Stimulated activated CD4-positive, alpha-beta T cell treated with anti-CD3 and anti-CD28 coated beads, TNF-alpha, amount 100 ng/mL, for 4 hours (primary cell): ENCODE measurements at regions not wholly inside any gene's neighbourhood (a gene's known extent, or its start where the extent isn't known, plus 50 kb on each side); places are given as distances from the start of the nearest gene placed in this dataset.
"Not testable (repeated sequence)": the region's sequence is repeated elsewhere in the genome, so short reads cannot be mapped to it uniquely, and the experiment has no call there.

Experiments
- DNase-seq, 3 experiments: peaks; one replicate each; pipeline ENCODE4 v3.0.0-alpha.2; 2020; ENCODE audit warnings: low read depth in 3 of 3

- no peak for DNase-seq
Measured at GRCh38 chr2:180695586-180696401, 284.6 kb upstream of the UBE2E3 start.

GRCh38 chr2:180694445-180695421 is 285.7 kb upstream of the UBE2E3 start:
- no peak for DNase-seq

GRCh38 chr2:180692322-180692721 is 288.1 kb upstream of the UBE2E3 start:
- no peak for DNase-seq

GRCh38 chr2:180691855-180692223 is 288.6 kb upstream of the UBE2E3 start:
- not testable (repeated sequence) for DNase-seq

GRCh38 chr2:180691186-180691854 is 289.1 kb upstream of the UBE2E3 start:
- not testable (repeated sequence) for DNase-seq

- DNase-seq = no peak
Measured at GRCh38 chr2:180690611-180691010, 289.8 kb upstream of the UBE2E3 start.

GRCh38 chr2:180682871-180683270 is 297.5 kb upstream of the UBE2E3 start:
- DNase-seq = no peak

GRCh38 chr2:180679693-180680092 is 300.7 kb upstream of the UBE2E3 start:
- no peak for DNase-seq

GRCh38 chr2:180678625-180678972 is 301.8 kb upstream of the UBE2E3 start:
- DNase-seq = no peak

- DNase-seq = no peak
Measured at GRCh38 chr2:180677930-180678624, 302.3 kb upstream of the UBE2E3 start.

GRCh38 chr2:180677200-180677599 is 303.2 kb upstream of the UBE2E3 start:
- no peak for DNase-seq

GRCh38 chr2:180676520-180677025 is 303.8 kb upstream of the UBE2E3 start:
- no peak for DNase-seq

- DNase-seq = no peak
Measured at GRCh38 chr2:180675170-180675569, 305.2 kb upstream of the UBE2E3 start.

- no peak for DNase-seq
Measured at GRCh38 chr2:180672377-180672776, 308.0 kb upstream of the UBE2E3 start.

- no peak for DNase-seq
Measured at GRCh38 chr2:180670302-180671003, 310.0 kb upstream of the UBE2E3 start.

GRCh38 chr2:180669016-180669415 is 311.4 kb upstream of the UBE2E3 start:
- DNase-seq = no peak

GRCh38 chr2:180664507-180664906 is 315.9 kb upstream of the UBE2E3 start:
- DNase-seq = no peak

- no peak for DNase-seq
Measured at GRCh38 chr2:180662941-180663471, 317.4 kb upstream of the UBE2E3 start.

GRCh38 chr2:180662521-180662920 is 317.9 kb upstream of the UBE2E3 start:
- DNase-seq = no peak

- no peak for DNase-seq
Measured at GRCh38 chr2:180661686-180662030, 318.7 kb upstream of the UBE2E3 start.
